ENCODE measurements at regions not wholly inside any gene's neighbourhood (a gene's known extent, or its start where the extent isn't known, plus 50 kb on each side); places are given as distances from the start of the nearest gene placed in this dataset.

DNA sequence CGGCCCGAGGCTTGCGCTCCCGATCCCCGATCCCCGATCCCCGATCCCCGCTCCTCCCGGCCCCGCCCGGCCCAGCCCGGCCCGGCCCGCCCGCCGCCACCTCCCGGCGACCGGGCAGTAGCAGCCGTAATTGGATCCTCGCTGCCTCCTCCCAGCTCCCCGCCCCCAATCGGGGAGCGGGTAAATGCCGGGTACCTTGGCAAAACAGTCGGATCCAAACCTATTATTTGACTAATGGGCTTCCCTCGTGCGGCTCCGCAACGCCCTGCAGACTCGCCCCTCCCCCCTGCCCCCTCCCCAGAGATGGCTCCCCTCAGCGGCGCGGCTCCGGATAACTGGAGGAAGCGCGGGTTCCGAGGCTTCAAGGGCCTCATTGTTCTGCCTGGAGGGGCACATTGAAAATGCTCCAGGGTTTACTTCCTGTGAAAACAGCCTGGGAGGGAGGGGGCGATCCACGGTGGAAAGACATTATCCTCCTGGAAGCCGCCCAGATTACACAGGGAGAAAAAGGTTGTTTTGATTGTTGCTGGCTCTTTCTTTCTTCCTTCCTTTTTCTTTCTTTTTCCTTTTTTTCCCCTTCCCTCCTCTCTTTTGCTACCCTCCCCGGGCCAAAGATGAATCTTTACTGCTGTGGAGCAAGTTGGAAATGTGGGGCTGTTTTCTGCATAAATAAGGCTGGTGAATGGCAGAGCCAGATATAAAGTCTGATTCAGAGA, 94.7 kb upstream of the ZMIZ1 start:
- TF ChIP-seq EZH2 (IDR thresholded peaks at IDR 0.05; ENCODE audit: borderline replicate concordance, low read length): no peak
- TF ChIP-seq, protein P1, sequence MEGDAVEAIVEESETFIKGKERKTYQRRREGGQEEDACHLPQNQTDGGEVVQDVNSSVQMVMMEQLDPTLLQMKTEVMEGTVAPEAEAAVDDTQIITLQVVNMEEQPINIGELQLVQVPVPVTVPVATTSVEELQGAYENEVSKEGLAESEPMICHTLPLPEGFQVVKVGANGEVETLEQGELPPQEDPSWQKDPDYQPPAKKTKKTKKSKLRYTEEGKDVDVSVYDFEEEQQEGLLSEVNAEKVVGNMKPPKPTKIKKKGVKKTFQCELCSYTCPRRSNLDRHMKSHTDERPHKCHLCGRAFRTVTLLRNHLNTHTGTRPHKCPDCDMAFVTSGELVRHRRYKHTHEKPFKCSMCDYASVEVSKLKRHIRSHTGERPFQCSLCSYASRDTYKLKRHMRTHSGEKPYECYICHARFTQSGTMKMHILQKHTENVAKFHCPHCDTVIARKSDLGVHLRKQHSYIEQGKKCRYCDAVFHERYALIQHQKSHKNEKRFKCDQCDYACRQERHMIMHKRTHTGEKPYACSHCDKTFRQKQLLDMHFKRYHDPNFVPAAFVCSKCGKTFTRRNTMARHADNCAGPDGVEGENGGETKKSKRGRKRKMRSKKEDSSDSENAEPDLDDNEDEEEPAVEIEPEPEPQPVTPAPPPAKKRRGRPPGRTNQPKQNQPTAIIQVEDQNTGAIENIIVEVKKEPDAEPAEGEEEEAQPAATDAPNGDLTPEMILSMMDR (IDR thresholded peaks at IDR 0.05; ENCODE audit: low read length): no peak
